Liver (tissue), 7 donors: ENCODE measurements at regions not wholly inside any gene's neighbourhood (a gene's known extent, or its start where the extent isn't known, plus 50 kb on each side); places are given as distances from the start of the nearest gene placed in this dataset.

Source experiments
- DNase-seq: peaks from one replicate; pipeline ENCODE4 v3.0.0-alpha.2; 2017; ENCODE audit warnings: low spot score
- H3K27ac ChIP-seq, 2 donors: one replicate each; pipeline ENCODE4 v1.7.0; 2013; ENCODE audit warnings: inconsistent platforms in 2 of 2, low read length in 2 of 2, control low read depth in 1 of 2, low read depth in 1 of 2, mild to moderate bottlenecking in 1 of 2
- H3K27me3 ChIP-seq, 4 donors: one replicate each; pipeline versions ENCODE4 v1.6.1 to v1.7.0; 2013; ENCODE audit warnings: low read length in 3 of 4, inconsistent platforms in 1 of 4, mild to moderate bottlenecking in 1 of 4, moderate library complexity in 1 of 4; ENCODE audit not compliant: control insufficient read depth in 4 of 4, insufficient read depth in 4 of 4
- H3K36me3 ChIP-seq, 4 donors: one replicate each; pipeline versions ENCODE4 v1.6.1 to v1.7.0; 2013; ENCODE audit warnings: low read length in 3 of 4, mild to moderate bottlenecking in 3 of 4, low read depth in 1 of 4, moderate library complexity in 1 of 4; ENCODE audit not compliant: control insufficient read depth in 4 of 4, insufficient read depth in 3 of 4
- H3K4me1 ChIP-seq, 4 donors: one replicate each; pipeline versions ENCODE4 v1.6.1 to v1.7.0; 2013; ENCODE audit warnings: low read length in 3 of 4, mild to moderate bottlenecking in 3 of 4, moderate library complexity in 1 of 4; ENCODE audit not compliant: control insufficient read depth in 4 of 4, insufficient read depth in 4 of 4
- H3K4me3 ChIP-seq, 3 donors: one replicate each; pipeline versions ENCODE4 v1.6.1 to v1.7.0; 2013; ENCODE audit warnings: low read length in 3 of 3, control low read depth in 1 of 3, low read depth in 1 of 3, mild to moderate bottlenecking in 1 of 3
- H3K9ac ChIP-seq, 2 donors: one replicate each; pipeline ENCODE4 v1.7.0; 2013; ENCODE audit warnings: low read length in 2 of 2, mild to moderate bottlenecking in 2 of 2, moderate library complexity in 2 of 2, control low read depth in 1 of 2, low read depth in 1 of 2
- H3K9me3 ChIP-seq, 4 donors: one replicate each; pipeline versions ENCODE4 v1.6.1 to v1.7.0; 2013; ENCODE audit warnings: low read length in 3 of 4; ENCODE audit not compliant: control insufficient read depth in 4 of 4
- EGR1 ChIP-seq, 2 donors: IDR thresholded peaks; 2 replicates each; pipeline ENCODE4 v1.6.1; 2016 to 2018; ENCODE audit warnings: antibody characterized with exemption in 2 of 2, low read depth in 2 of 2
- FOXA1 ChIP-seq: IDR thresholded peaks from 2 replicates; pipeline ENCODE4 v1.6.1; 2016; ENCODE audit warnings: antibody characterized with exemption
- FOXA2 ChIP-seq: IDR thresholded peaks from 2 replicates; pipeline ENCODE4 v1.6.1; 2016; ENCODE audit warnings: antibody characterized with exemption
- GABPA ChIP-seq, 2 donors: IDR thresholded peaks in 1 of 2; conservative IDR thresholded peaks in 1 of 2; 2 replicates each; pipeline ENCODE4 v1.6.1; 2016; ENCODE audit warnings: antibody characterized with exemption in 2 of 2, mild to moderate bottlenecking in 1 of 2, moderate library complexity in 1 of 2
- HNF4A ChIP-seq, 2 donors: conservative IDR thresholded peaks; 2 replicates each; pipeline ENCODE4 v1.6.1; 2016; ENCODE audit warnings: antibody characterized with exemption in 2 of 2, mild to moderate bottlenecking in 2 of 2
- HNF4G ChIP-seq: IDR thresholded peaks from 2 replicates; pipeline ENCODE4 v1.6.1; 2016; ENCODE audit warnings: antibody characterized with exemption
- JUND ChIP-seq, 2 donors: IDR thresholded peaks; 2 replicates each; pipeline ENCODE4 v1.6.1; 2016; ENCODE audit warnings: antibody characterized with exemption in 2 of 2
- NR2F2 ChIP-seq: IDR thresholded peaks from 2 replicates; pipeline ENCODE4 v1.6.1; 2016; ENCODE audit warnings: antibody characterized with exemption
- RAD21 ChIP-seq, 2 donors: IDR thresholded peaks; 2 replicates each; pipeline ENCODE4 v1.6.1; 2016; ENCODE audit warnings: antibody characterized with exemption in 2 of 2, mild to moderate bottlenecking in 2 of 2
- REST ChIP-seq: IDR thresholded peaks from 2 replicates; pipeline ENCODE4 v1.6.1; 2016; ENCODE audit warnings: antibody characterized with exemption, mild to moderate bottlenecking
- RXRA ChIP-seq, 2 donors: IDR thresholded peaks; 2 replicates each; pipeline ENCODE4 v1.6.1; 2017 to 2018; ENCODE audit warnings: antibody characterized with exemption in 2 of 2, mild to moderate bottlenecking in 1 of 2
- SP1 ChIP-seq: IDR thresholded peaks from 2 replicates; pipeline ENCODE4 v1.6.1; 2018; ENCODE audit warnings: antibody characterized with exemption, mild to moderate bottlenecking
- TAF1 ChIP-seq: conservative IDR thresholded peaks from 2 replicates; pipeline ENCODE4 v1.6.1; 2016; ENCODE audit warnings: antibody characterized with exemption, mild to moderate bottlenecking
- YY1 ChIP-seq: IDR thresholded peaks from 2 replicates; pipeline ENCODE4 v1.6.1; 2016; ENCODE audit warnings: antibody characterized with exemption, mild to moderate bottlenecking
- ZBTB33 ChIP-seq: IDR thresholded peaks from 2 replicates; pipeline ENCODE4 v1.6.1; 2016; ENCODE audit warnings: antibody characterized with exemption
- WGBS: extraction: QIAGEN DNeasy Blood & Tissue Kit; methylation state at CpG from one replicate; pipeline ENCODE4 v1.1.7; 2013; 5-methylcytosine and 5-hydroxymethylcytosine counted together
- TF ChIP-seq, protein P1 (sequence below): IDR thresholded peaks from 2 replicates; pipeline ENCODE4 v1.6.1; 2016; ENCODE audit warnings: antibody characterized with exemption
- TF ChIP-seq, protein P2 (sequence below): IDR thresholded peaks from 2 replicates; pipeline ENCODE4 v1.6.1; 2016; ENCODE audit warnings: antibody characterized with exemption
- donor health status: healthy.
- donor health status: healthy.
- donor health status: healthy.
- donor health status: healthy.

DNA sequence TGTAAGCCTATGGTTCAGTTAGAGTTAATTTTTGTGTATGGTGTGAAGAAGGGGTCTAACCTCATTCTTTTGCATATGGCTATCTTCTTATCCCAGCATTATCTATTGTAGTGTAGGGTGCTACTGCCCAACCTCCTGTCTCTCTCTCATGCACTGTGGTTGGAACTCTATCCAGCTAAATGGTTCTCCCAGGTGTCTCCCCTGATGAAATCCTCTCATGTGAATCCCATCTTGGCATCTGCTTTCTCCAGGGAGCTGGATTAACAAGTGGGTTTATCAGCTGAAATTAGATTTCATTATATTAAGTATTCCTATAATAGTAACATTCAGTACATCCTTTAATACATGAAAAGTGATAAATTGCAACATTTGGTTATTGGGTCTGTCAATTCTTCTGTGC lies 224.7 kb upstream of the SFRP2 start:
- DNase-seq = no peak
- TF ChIP-seq RXRA (IDR thresholded peaks at IDR 0.05) (no peak), SP1 (no peak), FOXA2 (no peak), ZBTB33 (no peak), HNF4G (no peak), HNF4A (conservative IDR thresholded peaks at IDR 0.05) (no peak), FOXA1 (no peak), GABPA (IDR thresholded peaks at IDR 0.05 in 1 of 2, conservative IDR thresholded peaks at IDR 0.05 in 1 of 2) (no peak), REST (no peak), NR2F2 (no peak), TAF1 (no peak), JUND (IDR thresholded peaks at IDR 0.05) (no peak), RAD21 (IDR thresholded peaks at IDR 0.05) (no peak), YY1 (no peak)
- TF ChIP-seq, protein P1, sequence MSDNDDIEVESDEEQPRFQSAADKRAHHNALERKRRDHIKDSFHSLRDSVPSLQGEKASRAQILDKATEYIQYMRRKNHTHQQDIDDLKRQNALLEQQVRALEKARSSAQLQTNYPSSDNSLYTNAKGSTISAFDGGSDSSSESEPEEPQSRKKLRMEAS = no peak
- TF ChIP-seq, protein P2, sequence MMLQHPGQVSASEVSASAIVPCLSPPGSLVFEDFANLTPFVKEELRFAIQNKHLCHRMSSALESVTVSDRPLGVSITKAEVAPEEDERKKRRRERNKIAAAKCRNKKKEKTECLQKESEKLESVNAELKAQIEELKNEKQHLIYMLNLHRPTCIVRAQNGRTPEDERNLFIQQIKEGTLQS = no peak
- Histone ChIP-seq H3K27me3 (no peaks in the 10 kb centered on the region), H3K4me3 (no peak overlapping the region), H3K9me3 (no peaks in the 10 kb centered on the region), H3K4me1 (no peaks in the 10 kb centered on the region), H3K27ac (no peak overlapping the region), H3K36me3 (no peaks in the 10 kb centered on the region), H3K9ac (no peak overlapping the region)

DNA sequence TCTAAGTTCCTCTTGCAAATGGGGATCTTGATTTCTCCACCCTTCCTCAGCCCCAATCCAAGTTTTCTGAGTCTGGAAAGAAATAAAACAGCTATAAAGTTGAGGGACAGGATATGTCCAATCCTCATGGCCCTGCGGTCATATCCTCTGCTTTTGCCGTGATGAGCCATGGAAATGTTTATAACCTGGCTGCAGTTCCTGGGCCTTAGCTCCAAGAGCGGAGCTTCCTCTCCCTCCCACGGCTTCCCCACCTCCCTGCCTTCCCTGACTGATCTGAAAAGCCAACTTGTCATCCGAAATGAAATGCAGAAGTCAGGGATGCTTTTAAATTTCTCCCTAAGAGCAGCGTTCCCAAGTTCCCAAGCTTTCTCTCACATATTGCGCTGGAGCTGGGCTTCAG lies 221.5 kb upstream of the SFRP2 start:
- WGBS = 76% methylated on average over 7 of the region's 7 CpGs
- Histone ChIP-seq H3K4me3 (no peak overlapping the region), H3K27me3 (no peaks in the 10 kb centered on the region), H3K27ac (no peak overlapping the region), H3K36me3 (no peaks in the 10 kb centered on the region), H3K9ac (no peak overlapping the region), H3K4me1 (no peaks in the 10 kb centered on the region), H3K9me3 (no peaks in the 10 kb centered on the region)
- no peak for DNase-seq
- TF ChIP-seq EGR1 (IDR thresholded peaks at IDR 0.05; ENCODE audit: low read depth in 2 of 2) (no peak), TAF1 (no peak), FOXA2 (no peak), SP1 (no peak)
- TF ChIP-seq, protein P1 = no peak
